NB4 (cell line): ENCODE measurements at regions not wholly inside any gene's neighbourhood (a gene's known extent, or its start where the extent isn't known, plus 50 kb on each side); places are given as distances from the start of the nearest gene placed in this dataset.

Experiments used
- DNase-seq: peaks from one replicate; pipeline ENCODE4 v3.0.0; 2010; ENCODE audit warnings: low read depth
- H3K4me3 ChIP-seq: one replicate; pipeline ENCODE4 v1.5.1; 2011; ENCODE audit warnings: mild to moderate bottlenecking, low read depth, low read length, moderate library complexity
- CTCF ChIP-seq: IDR thresholded peaks from one replicate; pipeline ENCODE4 v1.5.1; 2012; ENCODE audit warnings: low read depth, low read length
- MAX ChIP-seq: IDR thresholded peaks from 2 replicates; pipeline ENCODE4 v1.6.1; 2011; ENCODE audit warnings: low read depth, low read length
- MYC ChIP-seq: IDR thresholded peaks from 2 replicates; pipeline ENCODE4 v1.6.1; 2011; ENCODE audit warnings: low read depth, low read length
- POLR2A ChIP-seq: IDR thresholded peaks from 2 replicates; pipeline ENCODE4 v1.6.1; 2011; ENCODE audit warnings: mild to moderate bottlenecking; ENCODE audit not compliant: insufficient read length; ENCODE audit errors: extremely low read depth

- H3K4me3 ChIP-seq = no peak overlapping the region
- DNase-seq = no peak
- TF ChIP-seq CTCF = no peak
- no peak for TF ChIP-seq MAX
- no peak for TF ChIP-seq MYC
- TF ChIP-seq POLR2A = no peak
These were observed 791.0 kb upstream of the ADGRL4 start for GRCh38 chr1:79797487-79797886.

DNA sequence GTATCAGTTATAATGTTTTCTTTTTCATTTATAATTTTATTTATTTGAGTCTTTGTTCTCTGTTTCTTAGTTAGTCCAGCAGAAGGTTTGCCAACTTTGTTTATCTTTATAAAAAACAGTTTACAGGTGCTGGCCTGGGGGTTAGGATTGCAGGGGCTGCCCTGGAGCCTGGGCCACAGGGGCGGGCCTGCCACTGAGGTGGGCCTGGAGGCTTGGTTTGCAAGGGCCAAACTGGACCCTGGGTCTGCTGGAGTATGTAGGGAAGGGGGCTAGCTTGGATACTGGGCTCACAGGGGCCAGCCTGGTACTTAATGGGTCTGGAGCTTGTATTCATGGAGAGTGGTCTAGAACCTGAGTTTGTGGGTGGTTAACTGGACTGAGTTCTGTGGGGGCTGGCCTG is 789.9 kb upstream of the ADGRL4 start:
- DNase-seq = no peak
- no peak overlapping the region for H3K4me3 ChIP-seq
- TF ChIP-seq MYC (no peak), POLR2A (no peak), CTCF (no peak), MAX (no peak)

- no peak for DNase-seq
- H3K4me3 ChIP-seq = no peak overlapping the region
- TF ChIP-seq MYC (no peak), MAX (no peak), CTCF (no peak), POLR2A (no peak)
These were observed 785.8 kb upstream of the ADGRL4 start for GRCh38 chr1:79792219-79792930.

DNA sequence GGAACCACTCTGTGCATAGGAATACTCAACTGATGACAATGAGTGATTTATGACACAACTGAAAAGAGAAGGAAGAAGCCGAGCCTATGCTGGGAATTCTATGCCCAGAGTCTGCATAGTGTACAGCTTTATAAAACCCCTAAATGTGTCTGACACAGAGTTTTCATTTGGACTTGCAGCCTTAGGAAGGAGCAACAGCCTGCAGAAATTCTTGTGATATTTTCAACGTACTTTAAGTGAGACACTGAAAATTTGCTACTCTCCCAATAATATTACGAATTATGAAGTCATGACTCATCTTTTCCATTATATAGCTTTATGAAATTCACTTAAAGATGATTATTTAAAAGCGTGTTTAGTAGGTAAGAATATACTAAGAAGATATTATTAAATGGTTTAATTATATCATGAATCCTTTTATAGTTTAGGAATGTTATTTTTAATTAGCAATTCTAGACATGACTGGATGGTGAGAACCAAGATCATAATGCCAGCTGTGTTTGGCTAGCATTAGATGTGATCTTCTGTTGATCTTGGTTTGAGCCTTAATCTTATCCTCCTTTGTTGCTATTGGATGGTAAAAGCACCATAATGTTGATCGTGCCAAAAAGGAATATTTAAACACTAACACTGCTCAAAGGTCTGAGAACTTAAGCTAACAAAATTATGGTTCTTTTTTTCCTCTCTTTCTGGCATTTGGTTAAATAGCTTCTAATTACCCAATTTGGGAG is 785.1 kb upstream of the ADGRL4 start:
- no peak overlapping the region for H3K4me3 ChIP-seq
- TF ChIP-seq MAX (no peak), MYC (no peak)

GRCh38 chr1:79790950-79791349 is 784.4 kb upstream of the ADGRL4 start:
- TF ChIP-seq MYC (no peak), CTCF (no peak), POLR2A (no peak), MAX (no peak)
- DNase-seq = no peak
- no peak overlapping the region for H3K4me3 ChIP-seq

More for the DNA sequence above, 785.1 kb upstream of the ADGRL4 start:
- no peak for DNase-seq

DNA sequence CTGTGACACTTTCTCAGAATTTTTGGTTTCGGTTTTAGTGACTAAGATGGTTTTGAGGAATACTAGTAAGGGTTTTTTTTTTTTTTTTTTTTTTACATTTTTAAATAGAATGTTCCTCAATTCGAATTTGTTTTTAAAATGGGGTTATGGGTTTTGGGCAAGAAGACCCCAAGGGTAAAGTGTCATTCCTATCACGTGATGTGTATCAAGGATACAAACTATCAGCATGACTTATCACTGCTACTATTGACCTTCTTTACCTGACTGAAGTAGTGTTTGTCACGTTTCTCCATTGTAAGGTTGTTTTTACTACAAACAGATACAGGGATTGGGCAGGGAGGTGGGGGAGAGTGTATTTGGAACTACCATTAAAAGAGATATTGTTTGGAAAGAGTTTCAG is 781.1 kb upstream of the ADGRL4 start:
- DNase-seq = no peak
- TF ChIP-seq POLR2A = no peak
- TF ChIP-seq MYC = no peak
- no peak for TF ChIP-seq MAX
- TF ChIP-seq CTCF = no peak
- no peak overlapping the region for H3K4me3 ChIP-seq
